GM19467 (cell line): ENCODE measurements at regions not wholly inside any gene's neighbourhood (a gene's known extent, or its start where the extent isn't known, plus 50 kb on each side); places are given as distances from the start of the nearest gene placed in this dataset.
"Not testable (repeated sequence)": the region's sequence is repeated elsewhere in the genome, so short reads cannot be mapped to it uniquely, and the experiment has no call there.

Experiments used
- ATAC-seq: cut with Tn5 transposase; IDR thresholded peaks from one replicate; pipeline ENCODE4 v1.9.1; 2021; ENCODE audit warnings: mild to moderate bottlenecking, moderate library complexity; ENCODE audit not compliant: unreplicated experiment

GRCh38 chr13:97856304-97856675, 97.2 kb upstream of the IPO5 start:
- no peak for ATAC-seq

- no peak for ATAC-seq
Measured at GRCh38 chr13:97858161-97858560, 95.3 kb upstream of the IPO5 start.

GRCh38 chr13:97866346-97866745, 87.1 kb upstream of the IPO5 start:
- ATAC-seq, result no peak

- ATAC-seq, result no peak
Measured at GRCh38 chr13:97866751-97867150, 86.7 kb upstream of the IPO5 start.

GRCh38 chr13:97873398-97873797, 80.1 kb upstream of the IPO5 start:
- no peak for ATAC-seq

- no peak for ATAC-seq
Measured at GRCh38 chr13:97875218-97875617, 78.3 kb upstream of the IPO5 start.

- ATAC-seq, result no peak
Measured at GRCh38 chr13:97875911-97876310, 77.6 kb upstream of the IPO5 start.

GRCh38 chr13:97878431-97879375, 74.8 kb upstream of the IPO5 start:
- ATAC-seq, result no peak

GRCh38 chr13:97879646-97880310, 73.7 kb upstream of the IPO5 start:
- ATAC-seq, result no peak

GRCh38 chr13:97880311-97880675, 73.2 kb upstream of the IPO5 start:
- ATAC-seq, result no peak

- no peak for ATAC-seq
Measured at GRCh38 chr13:97881556-97881955, 71.9 kb upstream of the IPO5 start.

- ATAC-seq, result no peak
Measured at GRCh38 chr13:97883396-97883795, 70.1 kb upstream of the IPO5 start.

- ATAC-seq, result no peak
Measured at GRCh38 chr13:97884707-97885468, 68.6 kb upstream of the IPO5 start.

- no peak for ATAC-seq
Measured at GRCh38 chr13:97885641-97886040, 67.8 kb upstream of the IPO5 start.

- no peak for ATAC-seq
Measured at GRCh38 chr13:97889803-97890202, 63.7 kb upstream of the IPO5 start.

- no peak for ATAC-seq
Measured at GRCh38 chr13:97890573-97890972, 62.9 kb upstream of the IPO5 start.

- ATAC-seq, result not testable (repeated sequence)
Measured at GRCh38 chr13:97891964-97892363, 61.5 kb upstream of the IPO5 start.

- no peak for ATAC-seq
Measured at GRCh38 chr13:97892717-97893116, 60.8 kb upstream of the IPO5 start.

GRCh38 chr13:97895383-97895782, 58.1 kb upstream of the IPO5 start:
- ATAC-seq, result no peak

GRCh38 chr13:97896446-97896845, 57.0 kb upstream of the IPO5 start:
- ATAC-seq, result no peak

- ATAC-seq, result no peak
Measured at GRCh38 chr13:97901716-97902115, 51.8 kb upstream of the IPO5 start.
